Gastrocnemius medialis (tissue), 4 donors: ENCODE measurements at regions not wholly inside any gene's neighbourhood (a gene's known extent, or its start where the extent isn't known, plus 50 kb on each side); places are given as distances from the start of the nearest gene placed in this dataset.

Experiments
- ATAC-seq, 2 donors: fragments of 150-250 bp; one replicate each; pipeline ENCODE4 v1.9.1; 2016
- DNase-seq, 2 donors: peaks; one replicate each; pipeline ENCODE4 v3.0.0-alpha.2; 2019
- H3K27ac ChIP-seq, 4 donors: fragments of 200-600 bp; sonication (generic); 1 replicate in 1 of 4; 2 replicates in 3 of 4; pipeline ENCODE4 v1.5.1; 2016 to 2018; ENCODE audit warnings: mild to moderate bottlenecking in 2 of 4, moderate library complexity in 1 of 4
- H3K27me3 ChIP-seq, 3 donors: fragments of 200-600 bp; sonication (generic) in 2 of 3; 1 replicate in 1 of 3; 2 replicates in 2 of 3; pipeline versions ENCODE4 v1.5.1 to v1.6.0; 2016 to 2019; ENCODE audit warnings: mild to moderate bottlenecking in 1 of 3, moderate library complexity in 1 of 3
- H3K36me3 ChIP-seq, 2 donors: fragments of 200-600 bp; sonication (generic) in 1 of 2; one replicate each; pipeline ENCODE4 v1.5.1; 2017 to 2018
- H3K4me1 ChIP-seq, 2 donors: fragments of 200-600 bp; sonication (generic) in 1 of 2; one replicate each; pipeline ENCODE4 v1.5.1; 2016 to 2017; ENCODE audit warnings: mild to moderate bottlenecking in 2 of 2
- H3K4me3 ChIP-seq, 4 donors: fragments of 200-600 bp; sonication (generic) in 3 of 4; 1 replicate in 1 of 4; 2 replicates in 3 of 4; pipeline ENCODE4 v1.5.1; 2016 to 2019; ENCODE audit warnings: mild to moderate bottlenecking in 2 of 4
- H3K9me3 ChIP-seq, 3 donors: fragments of 200-600 bp; sonication (generic) in 2 of 3; 1 replicate in 1 of 3; 2 replicates in 2 of 3; pipeline ENCODE4 v1.5.1; 2016 to 2019
- CTCF ChIP-seq, 5 experiments: fragments of 450-650 bp in 3 of 5; fragments of 200-600 bp in 2 of 5; sonication (generic) in 2 of 5; IDR thresholded peaks in 4 of 5; conservative IDR thresholded peaks in 1 of 5; 1 replicate in 4 of 5; 2 replicates in 1 of 5; pipeline ENCODE4 v1.5.1; 2016 to 2019; ENCODE audit warnings: antibody characterized with exemption in 5 of 5, mild to moderate bottlenecking in 3 of 5, moderate library complexity in 3 of 5
- POLR2A ChIP-seq, 2 donors: fragments of 450-650 bp; IDR thresholded peaks; one replicate each; pipeline ENCODE4 v1.6.1; 2017; ENCODE audit warnings: antibody characterized with exemption in 2 of 2, mild to moderate bottlenecking in 2 of 2, moderate library complexity in 2 of 2
- in situ Hi-C, 4 donors: fragments of 200-750 bp; cut with MboI; loops; one replicate each; pipeline versions ENCODE4 v1.15.0 to v1.8.0; 2017; ENCODE audit warnings: low sequenced_read_pairs in 4 of 4
- intact Hi-C: fragments of 100-400 bp; cut with DNase I; formaldehyde crosslinking; loops from one replicate; pipeline ENCODE4 v1.15.1; 2023; ENCODE audit warnings: low total_unique reads

GRCh38 chr13:50596776-50597203, 246.7 kb downstream of the DLEU7 start:
- ATAC-seq (peak; percentile 56 to 73), DNase-seq (no peak)
- in situ Hi-C loops: no loop called here
- Histone ChIP-seq H3K27ac (peak overlapping the region in 1 of 4 donors; percentile 36), H3K4me3 (no peak overlapping the region), H3K36me3 (no peaks in the 10 kb centered on the region), H3K4me1 (peaks cover 11 to 24% of the 10 kb centered on the region in 2 donors), H3K9me3 (no peaks in the 10 kb centered on the region), H3K27me3 (no peaks in the 10 kb centered on the region)
- no peak for TF ChIP-seq CTCF (IDR thresholded peaks at IDR 0.05 in 4 of 5, conservative IDR thresholded peaks at IDR 0.05 in 1 of 5)
- TF ChIP-seq POLR2A (IDR thresholded peaks at IDR 0.05): no peak
- intact Hi-C loops: no loop called here

GRCh38 chr13:50598338-50598737, 245.2 kb downstream of the DLEU7 start:
- in situ Hi-C loops: no loop called here
- no peak overlapping the region for H3K27ac ChIP-seq
- no peaks in the 10 kb centered on the region for H3K36me3 ChIP-seq
- DNase-seq (no peak), ATAC-seq (peak; percentile 22 to 60)
- H3K9me3 ChIP-seq: no peaks in the 10 kb centered on the region
- H3K27me3 ChIP-seq: no peaks in the 10 kb centered on the region
- no peak overlapping the region for H3K4me3 ChIP-seq
- H3K4me1 ChIP-seq: peaks cover 11 to 24% of the 10 kb centered on the region in 2 donors
- TF ChIP-seq CTCF (IDR thresholded peaks at IDR 0.05 in 4 of 5, conservative IDR thresholded peaks at IDR 0.05 in 1 of 5): no peak
- TF ChIP-seq POLR2A (IDR thresholded peaks at IDR 0.05): no peak
- intact Hi-C loops: no loop called here

- Histone ChIP-seq H3K4me3 (no peak overlapping the region), H3K27ac (no peak overlapping the region), H3K9me3 (no peaks in the 10 kb centered on the region), H3K36me3 (no peaks in the 10 kb centered on the region), H3K27me3 (no peaks in the 10 kb centered on the region), H3K4me1 (peaks cover 11 to 24% of the 10 kb centered on the region in 2 donors)
- no peak for TF ChIP-seq POLR2A (IDR thresholded peaks at IDR 0.05)
- no peak for TF ChIP-seq CTCF (IDR thresholded peaks at IDR 0.05 in 4 of 5, conservative IDR thresholded peaks at IDR 0.05 in 1 of 5)
- DNase-seq (no peak), ATAC-seq (no peak)
- intact Hi-C loops (no loop called here), in situ Hi-C loops (no loop called here)
These were observed 244.4 kb downstream of the DLEU7 start for GRCh38 chr13:50599046-50599445.

GRCh38 chr13:50599927-50600326, 243.6 kb downstream of the DLEU7 start:
- peaks cover 5 to 20% of the 10 kb centered on the region in 2 donors for H3K4me1 ChIP-seq
- H3K9me3 ChIP-seq: no peaks in the 10 kb centered on the region
- H3K27me3 ChIP-seq: no peaks in the 10 kb centered on the region
- TF ChIP-seq POLR2A (IDR thresholded peaks at IDR 0.05) (no peak), CTCF (IDR thresholded peaks at IDR 0.05 in 4 of 5, conservative IDR thresholded peaks at IDR 0.05 in 1 of 5) (no peak)
- no peak overlapping the region for H3K4me3 ChIP-seq
- ATAC-seq (no peak), DNase-seq (no peak)
- no peaks in the 10 kb centered on the region for H3K36me3 ChIP-seq
- intact Hi-C loops: no loop called here
- in situ Hi-C loops: no loop called here
- no peak overlapping the region for H3K27ac ChIP-seq

- in situ Hi-C loops (no loop called here), intact Hi-C loops (no loop called here)
- ATAC-seq (no peak), DNase-seq (no peak)
- H3K4me3 ChIP-seq: no peak overlapping the region
- H3K9me3 ChIP-seq: no peaks in the 10 kb centered on the region
- peaks cover 0 to 6% of the 10 kb centered on the region in 2 donors for H3K4me1 ChIP-seq
- TF ChIP-seq CTCF (IDR thresholded peaks at IDR 0.05 in 4 of 5, conservative IDR thresholded peaks at IDR 0.05 in 1 of 5) (no peak), POLR2A (IDR thresholded peaks at IDR 0.05) (no peak)
- no peaks in the 10 kb centered on the region for H3K27me3 ChIP-seq
- no peaks in the 10 kb centered on the region for H3K36me3 ChIP-seq
- no peak overlapping the region for H3K27ac ChIP-seq
These were observed 235.1 kb downstream of the DLEU7 start for GRCh38 chr13:50608370-50608769.
